ENCODE measurements at regions not wholly inside any gene's neighbourhood (a gene's known extent, or its start where the extent isn't known, plus 50 kb on each side); places are given as distances from the start of the nearest gene placed in this dataset.
"Not testable (repeated sequence)": the region's sequence is repeated elsewhere in the genome, so short reads cannot be mapped to it uniquely, and the experiment has no call there.

DNA sequence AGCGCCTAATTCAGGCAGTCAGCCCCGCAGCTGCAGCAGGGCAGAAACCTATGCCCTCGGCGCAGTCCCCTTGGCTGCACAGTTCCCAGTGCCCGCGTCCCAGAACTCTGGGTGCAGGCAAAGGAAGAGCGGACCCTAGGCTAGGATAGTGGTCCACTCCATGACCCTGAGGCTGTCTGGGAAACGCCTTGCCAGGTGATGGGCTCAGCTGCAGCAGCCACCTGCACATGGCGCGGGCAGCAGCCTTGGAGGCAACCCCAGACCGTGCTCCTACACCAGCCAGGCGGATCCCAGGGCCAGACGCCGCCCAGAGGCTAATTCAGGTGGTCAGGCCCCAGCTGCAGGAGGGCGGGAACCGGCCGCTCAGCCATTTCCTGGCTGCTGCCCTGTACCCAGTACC lies 83.0 kb downstream of the POTEC start:
- not testable (repeated sequence) for H3K4me3 ChIP-seq, H3K27ac ChIP-seq

DNA sequence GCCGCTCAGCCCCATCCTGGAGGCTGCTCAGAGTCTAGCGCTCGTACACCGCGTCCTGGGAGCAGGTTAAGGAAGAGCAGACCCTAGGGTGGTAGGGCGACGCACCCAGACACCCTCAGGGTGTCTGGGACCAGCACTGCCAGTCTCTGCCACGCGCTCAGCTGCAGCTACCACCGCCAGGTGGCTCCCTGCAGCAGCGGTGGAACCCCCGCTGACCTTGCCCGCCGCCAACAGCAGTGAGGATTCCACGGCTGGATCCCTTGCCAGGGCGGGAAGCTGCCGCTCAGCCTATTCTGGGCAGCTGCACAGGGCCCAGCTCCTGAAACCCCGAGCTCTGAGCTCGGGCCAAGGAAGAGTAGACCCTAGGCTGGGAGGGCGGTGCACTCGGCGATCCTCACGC lies 83.6 kb downstream of the POTEC start:
- not testable (repeated sequence) for H3K27ac ChIP-seq, H3K4me3 ChIP-seq

GRCh38 chr18:14458009-14458945 lies 85.1 kb downstream of the POTEC start:
- H3K4me3 ChIP-seq = peak overlapping the region in 2 of 7 experiments; percentile 14 to 27
- not testable (repeated sequence) for H3K27ac ChIP-seq

GRCh38 chr18:14450637-14451009 lies 92.8 kb downstream of the POTEC start:
- Histone ChIP-seq H3K4me3 (peak overlapping the region in 6 of 7 experiments; percentile 14 to 42 (median 30)), H3K27ac (peak overlapping the region in 1 of 21 experiments; percentile 37)

GRCh38 chr18:14449995-14450636 lies 93.3 kb downstream of the POTEC start:
- peak overlapping the region in 6 of 7 experiments; percentile 14 to 42 (median 30) for H3K4me3 ChIP-seq
- peak overlapping the region in 1 of 21 experiments; percentile 37 for H3K27ac ChIP-seq

DNA sequence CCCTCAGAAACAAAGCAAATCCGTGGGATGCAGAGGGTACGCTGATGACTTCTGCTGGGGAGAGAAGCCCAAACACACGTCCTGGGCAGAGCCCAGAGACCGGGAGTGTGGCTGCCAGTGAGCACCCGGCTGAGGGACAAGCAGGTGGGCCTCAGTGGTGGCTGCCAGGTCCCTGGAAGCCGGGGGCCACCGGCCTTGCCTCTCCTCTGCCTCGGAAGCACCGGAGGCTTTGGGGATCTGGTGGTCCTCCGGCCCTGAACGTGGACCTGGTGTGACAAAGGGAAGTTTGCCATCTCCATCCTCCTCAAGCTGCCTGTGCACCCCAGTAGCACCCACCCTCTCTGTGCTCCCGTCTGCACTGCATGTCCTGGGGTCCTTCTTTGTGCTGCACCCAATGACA lies 94.3 kb downstream of the POTEC start:
- H3K4me3 ChIP-seq, H3K27ac ChIP-seq: not testable (repeated sequence)

GRCh38 chr18:14447715-14448114 lies 95.7 kb downstream of the POTEC start:
- H3K4me3 ChIP-seq, H3K27ac ChIP-seq: not testable (repeated sequence)

- H3K27ac ChIP-seq, H3K4me3 ChIP-seq: not testable (repeated sequence)
These were observed 107.9 kb downstream of the POTEC start for GRCh38 chr18:14435460-14435859.

DNA sequence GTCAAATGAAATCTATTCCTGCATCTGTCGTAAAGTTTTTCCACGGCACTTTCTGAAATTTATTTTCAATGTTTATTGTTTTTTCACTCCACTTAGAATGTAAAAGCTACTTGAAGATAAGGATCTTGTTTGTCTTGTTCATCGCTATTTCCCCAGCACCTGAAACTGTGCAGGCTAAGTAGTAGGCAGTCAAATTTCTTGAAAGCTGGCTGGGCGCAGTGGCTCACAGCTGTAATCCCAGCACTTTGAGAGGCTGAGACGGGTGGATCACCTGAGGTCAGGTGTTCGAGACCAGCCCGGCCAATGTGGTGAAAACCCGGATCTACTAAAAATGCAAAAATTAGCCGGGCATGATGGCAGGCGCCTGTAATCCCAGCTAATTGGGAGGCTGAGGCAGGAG lies 111.0 kb downstream of the POTEC start:
- H3K27ac ChIP-seq, H3K4me3 ChIP-seq: not testable (repeated sequence)

DNA sequence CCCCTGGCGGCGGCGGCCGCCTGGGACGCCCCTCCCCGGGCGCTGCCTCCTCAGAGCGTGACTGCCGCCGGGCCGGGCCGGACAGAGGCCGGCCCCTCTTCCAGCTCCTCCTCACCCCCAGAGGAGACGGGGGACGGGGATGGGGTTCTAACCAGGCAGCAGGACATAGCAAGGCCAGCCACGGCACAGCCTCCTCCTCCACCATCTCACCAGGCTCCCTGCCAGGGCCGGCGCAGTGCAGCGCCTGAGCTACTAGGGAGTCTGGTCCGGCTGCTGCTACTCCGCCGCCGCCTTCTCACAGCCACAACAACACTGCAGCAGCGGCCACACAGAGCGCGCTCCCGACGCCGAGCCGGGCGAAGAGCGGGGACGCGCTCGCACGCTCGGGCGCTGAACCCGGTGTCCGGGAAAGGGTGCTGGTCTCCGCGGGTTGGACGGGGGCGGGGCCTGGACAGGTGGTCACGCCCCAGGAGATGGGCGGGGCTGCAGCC lies 112.3 kb downstream of the POTEC start:
- peak overlapping the region; percentile 26 to 54 (median 41) for H3K4me3 ChIP-seq
- H3K27ac ChIP-seq = peak overlapping the region in 1 of 21 experiments; percentile 39

GRCh38 chr18:14415806-14416205 lies 127.6 kb downstream of the POTEC start:
- H3K27ac ChIP-seq, H3K4me3 ChIP-seq: not testable (repeated sequence)

- not testable (repeated sequence) for H3K27ac ChIP-seq, H3K4me3 ChIP-seq
These were observed 128.0 kb downstream of the POTEC start for GRCh38 chr18:14415399-14415798.

- H3K27ac ChIP-seq, H3K4me3 ChIP-seq: not testable (repeated sequence)
These were observed 147.9 kb downstream of the POTEC start for GRCh38 chr18:14395533-14395932.

DNA sequence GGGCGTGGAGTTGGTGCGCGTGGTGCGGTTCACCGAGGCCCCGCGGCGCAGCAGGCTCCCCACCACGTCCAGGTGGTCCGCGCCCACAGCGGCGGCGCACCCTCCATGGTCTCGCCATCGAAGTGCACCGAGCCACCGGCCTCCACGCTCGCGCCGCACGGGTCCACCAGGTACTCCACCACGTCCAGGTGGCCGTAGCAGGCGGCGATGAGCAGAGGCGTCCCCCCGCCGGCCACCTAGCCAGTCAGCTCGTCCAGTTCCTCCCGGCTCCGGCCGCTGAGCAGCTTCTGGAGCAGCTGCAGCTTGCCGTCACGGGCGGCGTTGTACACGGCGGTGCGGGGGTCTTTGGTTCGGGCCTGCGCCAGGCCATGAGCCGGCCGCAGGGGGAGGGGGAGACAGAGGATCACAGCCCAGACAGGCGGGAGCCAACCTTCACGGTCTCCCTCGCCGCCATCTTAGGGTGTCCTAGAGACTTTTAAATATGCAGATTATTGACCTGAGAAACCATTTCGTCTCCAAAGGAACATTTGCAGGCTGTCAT lies 149.8 kb downstream of the POTEC start:
- H3K27ac ChIP-seq, H3K4me3 ChIP-seq: not testable (repeated sequence)

GRCh38 chr18:14392604-14393003 lies 150.8 kb downstream of the POTEC start:
- H3K4me3 ChIP-seq, H3K27ac ChIP-seq: not testable (repeated sequence)

GRCh38 chr18:14384961-14385360 lies 158.4 kb downstream of the POTEC start:
- H3K4me3 ChIP-seq = not testable (repeated sequence)

DNA sequence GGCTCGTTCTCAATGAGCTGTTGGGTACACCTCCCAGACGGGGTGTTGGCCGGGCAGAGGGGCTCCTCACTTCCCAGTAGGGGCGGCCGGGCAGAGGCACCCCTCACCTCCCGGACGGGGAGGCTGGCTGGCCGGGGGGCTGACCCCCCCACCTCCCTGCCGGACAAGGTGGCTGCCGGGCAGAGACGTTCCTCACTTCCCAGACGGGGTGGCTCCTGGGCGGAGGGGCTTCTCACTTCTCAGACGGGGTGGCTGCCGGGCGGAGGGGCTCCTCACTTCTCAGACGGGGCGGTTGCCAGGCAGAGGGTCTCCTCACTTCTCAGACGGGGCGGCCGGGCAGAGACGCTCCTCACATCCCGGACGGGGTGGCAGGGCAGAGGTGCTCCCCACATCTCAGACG lies 160.7 kb downstream of the POTEC start:
- not testable (repeated sequence) for H3K4me3 ChIP-seq, H3K27ac ChIP-seq

More at GRCh38 chr18:14384961-14385360, 158.4 kb downstream of the POTEC start:
- H3K27ac ChIP-seq = not testable (repeated sequence)

- not testable (repeated sequence) for H3K4me3 ChIP-seq, H3K27ac ChIP-seq
These were observed 163.9 kb downstream of the POTEC start for GRCh38 chr18:14379489-14379888.

DNA sequence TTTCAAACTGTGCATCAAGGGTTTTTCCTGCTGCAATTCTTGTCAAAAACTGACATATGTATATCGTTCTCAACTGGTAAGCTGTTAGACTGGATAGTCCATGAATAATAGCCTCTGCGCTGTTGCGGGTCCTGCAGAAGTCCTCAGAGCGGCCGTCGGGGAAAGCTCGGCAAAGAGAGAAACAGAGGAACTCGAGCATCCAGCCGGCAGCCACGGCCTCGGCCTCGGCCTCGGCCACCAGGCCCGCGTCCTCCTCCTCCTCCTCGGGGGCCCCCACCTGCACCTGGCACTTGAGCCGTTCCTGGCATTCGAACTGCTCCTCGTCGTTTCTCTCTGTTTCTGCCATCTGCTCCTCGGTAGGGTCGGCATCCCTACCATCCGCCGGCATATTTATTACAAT lies 165.0 kb downstream of the POTEC start:
- H3K4me3 ChIP-seq, H3K27ac ChIP-seq: not testable (repeated sequence)

DNA sequence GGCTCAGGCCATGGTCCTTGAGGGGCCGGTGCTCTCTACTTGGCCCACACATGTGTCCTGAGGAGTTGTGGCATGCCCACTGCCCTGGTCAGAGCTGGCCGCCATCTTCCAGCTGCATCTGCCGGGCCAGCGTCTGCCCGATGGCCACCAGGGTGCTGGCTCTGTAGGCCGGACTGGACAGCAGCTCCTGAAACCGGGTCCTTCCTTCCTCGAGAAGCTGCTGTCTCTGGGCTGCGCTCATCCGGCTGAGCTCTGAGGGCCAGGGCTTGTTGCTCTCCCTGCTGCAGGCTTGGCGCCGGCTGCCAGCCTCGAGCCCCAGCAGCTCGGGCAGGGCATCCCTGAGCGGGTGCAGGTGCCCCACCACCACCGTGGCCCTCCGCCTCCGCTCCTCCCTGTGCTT lies 182.1 kb downstream of the POTEC start:
- H3K27ac ChIP-seq, H3K4me3 ChIP-seq: not testable (repeated sequence)

Data from skin epidermis (tissue), 12 donors.